Mesenchymal stem cell (in vitro differentiated cells and primary cell): ENCODE measurements at regions not wholly inside any gene's neighbourhood (a gene's known extent, or its start where the extent isn't known, plus 50 kb on each side); places are given as distances from the start of the nearest gene placed in this dataset.

ENCODE experiments used
- DNase-seq: peaks from one replicate; pipeline ENCODE4 v3.0.0-alpha.2; 2013
- H2AFZ ChIP-seq: one replicate; pipeline ENCODE4 v1.6.1; 2013; ENCODE audit warnings: low read depth, mild to moderate bottlenecking, control low read depth, inconsistent platforms, low read length, moderate library complexity
- H2AK5ac ChIP-seq: 2 replicates; pipeline ENCODE4 v1.6.1; 2013; ENCODE audit warnings: low read length, moderate library complexity, mild to moderate bottlenecking, inconsistent platforms; ENCODE audit not compliant: severe bottlenecking
- H2BK120ac ChIP-seq: one replicate; pipeline ENCODE4 v1.6.1; 2013; ENCODE audit warnings: low read depth, mild to moderate bottlenecking, inconsistent platforms, low read length, moderate library complexity
- H2BK12ac ChIP-seq, 2 experiments: one replicate each; pipeline ENCODE4 v1.6.1; 2013; ENCODE audit warnings: inconsistent platforms in 2 of 2, low read length in 2 of 2, mild to moderate bottlenecking in 2 of 2, moderate library complexity in 2 of 2, control low read depth in 1 of 2
- H2BK15ac ChIP-seq: one replicate; pipeline ENCODE4 v1.6.1; 2013; ENCODE audit warnings: mild to moderate bottlenecking, low read depth, inconsistent platforms; ENCODE audit not compliant: poor library complexity, severe bottlenecking
- H2BK5ac ChIP-seq: 2 replicates; pipeline ENCODE4 v1.6.1; 2013; ENCODE audit warnings: low read depth, mild to moderate bottlenecking, low read length, control low read depth, inconsistent platforms; ENCODE audit not compliant: poor library complexity, severe bottlenecking
- H3K14ac ChIP-seq, 2 experiments: one replicate each; pipeline ENCODE4 v1.6.1; 2013; ENCODE audit warnings: inconsistent platforms in 2 of 2, low read length in 2 of 2, control low read depth in 1 of 2, mild to moderate bottlenecking in 1 of 2, moderate library complexity in 1 of 2
- H3K18ac ChIP-seq, 2 experiments: one replicate each; pipeline ENCODE4 v1.6.1; 2013; ENCODE audit warnings: inconsistent platforms in 2 of 2, low read length in 2 of 2, control low read depth in 1 of 2, low read depth in 1 of 2, mild to moderate bottlenecking in 1 of 2
- H3K23ac ChIP-seq, 2 experiments: one replicate each; pipeline ENCODE4 v1.6.1; 2013; ENCODE audit warnings: inconsistent platforms in 2 of 2, low read length in 2 of 2, mild to moderate bottlenecking in 2 of 2, moderate library complexity in 2 of 2, control low read depth in 1 of 2
- H3K27ac ChIP-seq: 2 replicates; pipeline ENCODE4 v1.5.1; 2013; ENCODE audit warnings: mild to moderate bottlenecking, moderate library complexity, low read length, control low read depth, inconsistent platforms; ENCODE audit not compliant: poor library complexity, severe bottlenecking
- H3K27me3 ChIP-seq, 2 experiments: 2 replicates each; pipeline versions ENCODE4 v1.6.1 to v1.7.0; 2013; ENCODE audit warnings: low read length in 2 of 2, mild to moderate bottlenecking in 2 of 2, moderate library complexity in 2 of 2, control low read depth in 1 of 2, inconsistent platforms in 1 of 2; ENCODE audit not compliant: control insufficient read depth in 1 of 2, insufficient read depth in 1 of 2
- H3K36me3 ChIP-seq, 2 experiments: 2 replicates each; pipeline versions ENCODE4 v1.6.1 to v1.7.0; 2013; ENCODE audit warnings: low read length in 2 of 2, control low read depth in 1 of 2, inconsistent platforms in 1 of 2, low read depth in 1 of 2, mild to moderate bottlenecking in 1 of 2; ENCODE audit not compliant: insufficient read depth in 2 of 2, control insufficient read depth in 1 of 2
- H3K4ac ChIP-seq, 2 experiments: one replicate each; pipeline ENCODE4 v1.6.1; 2013; ENCODE audit warnings: inconsistent platforms in 2 of 2, low read length in 2 of 2, mild to moderate bottlenecking in 2 of 2, moderate library complexity in 2 of 2, control low read depth in 1 of 2, low read depth in 1 of 2
- H3K4me1 ChIP-seq: 2 replicates; pipeline ENCODE4 v1.6.1; 2013; ENCODE audit warnings: low read depth, low read length, control low read depth; ENCODE audit not compliant: control insufficient read depth, insufficient read depth
- H3K4me2 ChIP-seq: 2 replicates; pipeline ENCODE4 v1.6.1; 2013; ENCODE audit warnings: low read length, mild to moderate bottlenecking, inconsistent platforms; ENCODE audit not compliant: poor library complexity, severe bottlenecking
- H3K4me3 ChIP-seq, 2 experiments: 2 replicates each; pipeline versions ENCODE4 v1.5.1 to v1.7.0; 2013; ENCODE audit warnings: low read length in 2 of 2, mild to moderate bottlenecking in 2 of 2, control low read depth in 1 of 2, low read depth in 1 of 2; ENCODE audit not compliant: insufficient read depth in 1 of 2
- H3K79me1 ChIP-seq: replicated peaks from 2 replicates; pipeline ENCODE4 v1.6.1; 2013; ENCODE audit warnings: mild to moderate bottlenecking, control low read depth, low read length, inconsistent platforms; ENCODE audit not compliant: poor library complexity, severe bottlenecking
- H3K9ac ChIP-seq: 2 replicates; pipeline ENCODE4 v1.7.0; 2013; ENCODE audit warnings: mild to moderate bottlenecking, low read length, moderate library complexity
- H3K9me3 ChIP-seq: 2 replicates; pipeline ENCODE4 v1.7.0; 2013; ENCODE audit warnings: mild to moderate bottlenecking, low read length; ENCODE audit not compliant: control insufficient read depth
- H4K8ac ChIP-seq: one replicate; pipeline ENCODE4 v1.6.1; 2013; ENCODE audit warnings: inconsistent platforms, mild to moderate bottlenecking, low read length, moderate library complexity
- H4K91ac ChIP-seq: one replicate; pipeline ENCODE4 v1.6.1; 2013; ENCODE audit warnings: mild to moderate bottlenecking, low read length, inconsistent platforms
- WGBS: methylation state at CpG from one replicate; pipeline ENCODE4 v1.1.7; 2013; ENCODE audit warnings: mixed read lengths; 5-methylcytosine and 5-hydroxymethylcytosine counted together

DNA sequence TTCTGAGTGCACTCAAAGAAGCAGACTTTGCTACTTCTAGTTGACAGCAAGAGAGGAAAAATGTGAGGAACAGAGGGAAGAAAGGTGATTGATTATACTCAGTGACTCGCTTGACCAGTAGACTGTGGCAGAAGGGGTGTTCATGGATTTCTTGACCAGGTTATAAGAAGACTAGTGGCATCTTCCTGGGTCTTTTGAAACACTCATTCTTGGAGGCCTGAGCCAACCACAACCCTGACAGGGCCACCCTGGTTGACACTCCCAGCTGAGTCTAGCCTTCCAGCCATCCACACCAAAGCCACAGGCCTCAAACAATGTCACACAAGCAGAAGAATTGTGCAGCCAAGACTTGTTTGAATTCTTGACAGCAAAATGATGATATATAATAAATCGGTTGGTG lies 366.3 kb downstream of the SS18 start:
- no peaks in the 10 kb centered on the region for H3K9me3 ChIP-seq
- peaks cover 7% of the 10 kb centered on the region for H3K4me1 ChIP-seq
- H3K18ac ChIP-seq, result no peak overlapping the region
- H3K23ac ChIP-seq, result no peak overlapping the region
- no peak overlapping the region for H2AFZ ChIP-seq
- no peak for DNase-seq
- no peaks in the 10 kb centered on the region for H3K27me3 ChIP-seq
- H3K27ac ChIP-seq, result no peak overlapping the region
- H2AK5ac ChIP-seq, result no peak overlapping the region
- H2BK15ac ChIP-seq, result no peak overlapping the region
- no peak overlapping the region for H2BK5ac ChIP-seq
- H3K4ac ChIP-seq, result no peak overlapping the region
- 84% methylated on average over 2 of the region's 2 CpGs for WGBS
- no peak overlapping the region for H4K8ac ChIP-seq
- no peak overlapping the region for H3K14ac ChIP-seq
- H3K9ac ChIP-seq, result no peak overlapping the region
- H3K4me3 ChIP-seq, result no peak overlapping the region
- H3K79me1 ChIP-seq, result no peaks in the 10 kb centered on the region
- no peak overlapping the region for H3K4me2 ChIP-seq
- no peak overlapping the region for H2BK12ac ChIP-seq
- no peak overlapping the region for H2BK120ac ChIP-seq
- H4K91ac ChIP-seq, result no peak overlapping the region
- H3K36me3 ChIP-seq, result no peaks in the 10 kb centered on the region

DNA sequence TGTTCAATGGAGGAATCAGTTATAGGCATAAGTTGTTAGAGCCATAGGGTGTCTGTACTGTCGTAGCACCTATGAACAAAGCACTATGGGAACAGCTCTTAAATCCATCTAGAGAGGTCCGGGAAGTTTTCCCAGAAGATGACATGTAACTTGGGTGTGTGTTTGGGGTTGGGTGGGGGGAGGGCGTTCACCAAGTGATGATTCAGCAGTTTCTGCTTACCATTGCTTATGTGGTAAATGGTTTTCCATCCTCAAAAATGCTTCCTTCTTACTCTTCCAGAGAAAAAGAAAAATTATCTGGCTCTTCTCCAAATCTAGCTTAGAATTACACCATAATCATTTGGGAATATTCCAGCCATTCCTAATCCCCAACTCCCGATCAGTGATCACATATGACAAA lies 361.1 kb upstream of the ZNF521 start:
- Histone ChIP-seq H3K4me2 (no peak overlapping the region), H2BK5ac (no peak overlapping the region), H3K4me3 (no peak overlapping the region), H2AFZ (no peak overlapping the region), H2BK120ac (no peak overlapping the region), H3K4ac (no peak overlapping the region), H3K9ac (no peak overlapping the region), H3K4me1 (no peaks in the 10 kb centered on the region), H2BK15ac (no peak overlapping the region), H4K8ac (no peak overlapping the region), H2BK12ac (no peak overlapping the region), H4K91ac (no peak overlapping the region), H3K9me3 (peaks cover 16% of the 10 kb centered on the region), H3K14ac (no peak overlapping the region), H3K23ac (no peak overlapping the region), H3K18ac (no peak overlapping the region), H3K36me3 (no peaks in the 10 kb centered on the region), H3K27me3 (peaks cover 0 to 10% of the 10 kb centered on the region in 2 experiments), H3K27ac (no peak overlapping the region), H3K79me1 (no peaks in the 10 kb centered on the region), H2AK5ac (no peak overlapping the region)
- 89% methylated on average over 3 of the region's 4 CpGs for WGBS
- DNase-seq, result no peak

DNA sequence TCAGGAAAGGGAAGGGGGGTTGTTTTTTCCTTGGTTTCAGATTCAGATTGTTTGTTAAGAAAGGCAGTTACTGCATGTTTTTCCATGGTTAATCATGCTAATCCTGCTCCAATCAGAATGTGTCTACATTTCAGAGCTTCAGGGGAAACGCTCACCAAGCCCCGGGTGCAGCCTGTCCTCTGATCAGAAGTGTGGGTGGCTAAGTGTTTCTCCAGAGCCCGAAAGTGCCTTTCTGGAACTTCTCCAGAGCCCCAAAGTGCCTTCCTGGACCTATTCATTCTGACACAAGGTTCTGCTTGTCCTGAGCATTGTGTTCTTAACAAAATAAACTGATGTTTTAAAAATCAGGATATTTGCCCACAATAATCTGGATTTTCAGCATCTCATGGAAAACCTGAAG lies 359.0 kb upstream of the ZNF521 start:
- Histone ChIP-seq H3K4me3 (no peak overlapping the region), H3K4me2 (no peak overlapping the region), H3K27ac (no peak overlapping the region), H3K4ac (no peak overlapping the region), H3K9me3 (peaks cover 16% of the 10 kb centered on the region), H3K18ac (no peak overlapping the region), H2AFZ (no peak overlapping the region), H3K4me1 (no peaks in the 10 kb centered on the region), H4K8ac (no peak overlapping the region), H2BK120ac (no peak overlapping the region), H3K27me3 (peaks cover 0 to 10% of the 10 kb centered on the region in 2 experiments), H2BK15ac (no peak overlapping the region), H3K79me1 (no peaks in the 10 kb centered on the region), H2BK5ac (no peak overlapping the region), H2AK5ac (no peak overlapping the region), H3K36me3 (no peaks in the 10 kb centered on the region), H2BK12ac (no peak overlapping the region), H4K91ac (no peak overlapping the region), H3K9ac (no peak overlapping the region), H3K23ac (no peak overlapping the region), H3K14ac (no peak overlapping the region)
- 95% methylated on average over 3 of the region's 3 CpGs for WGBS
- DNase-seq, result no peak

DNA sequence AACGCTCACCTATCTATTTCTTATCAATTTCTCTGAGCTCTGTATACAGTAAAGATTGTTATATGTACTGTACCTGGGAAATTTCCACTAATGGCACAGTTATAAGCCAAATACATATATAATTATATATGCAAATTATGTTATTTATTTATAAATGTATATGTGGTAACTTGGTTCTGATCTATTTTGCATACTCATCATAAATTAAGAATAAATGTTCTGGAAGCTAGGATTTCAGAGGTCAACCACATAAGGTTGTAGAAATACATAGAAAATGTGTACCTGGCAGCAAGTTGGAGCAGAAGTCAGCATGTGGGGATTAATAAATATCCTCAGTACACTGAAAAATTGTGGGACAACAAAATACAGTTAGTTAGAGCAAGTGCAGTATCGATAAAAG lies 353.7 kb upstream of the ZNF521 start:
- no peak overlapping the region for H2BK120ac ChIP-seq
- WGBS, result no CpG with 5 or more reads among the region's 2 CpGs
- no peak overlapping the region for H2BK5ac ChIP-seq
- no peaks in the 10 kb centered on the region for H3K4me1 ChIP-seq
- H2AK5ac ChIP-seq, result no peak overlapping the region
- H3K14ac ChIP-seq, result no peak overlapping the region
- H3K9me3 ChIP-seq, result no peaks in the 10 kb centered on the region
- peaks cover 0 to 2% of the 10 kb centered on the region in 2 experiments for H3K27me3 ChIP-seq
- H2BK12ac ChIP-seq, result no peak overlapping the region
- H3K4me2 ChIP-seq, result no peak overlapping the region
- H3K23ac ChIP-seq, result no peak overlapping the region
- H3K27ac ChIP-seq, result no peak overlapping the region
- no peak overlapping the region for H3K4ac ChIP-seq
- no peak for DNase-seq
- H3K79me1 ChIP-seq, result no peaks in the 10 kb centered on the region
- H3K9ac ChIP-seq, result no peak overlapping the region
- H2BK15ac ChIP-seq, result no peak overlapping the region
- H3K4me3 ChIP-seq, result no peak overlapping the region
- H4K91ac ChIP-seq, result no peak overlapping the region
- H2AFZ ChIP-seq, result no peak overlapping the region
- no peaks in the 10 kb centered on the region for H3K36me3 ChIP-seq
- H4K8ac ChIP-seq, result no peak overlapping the region
- no peak overlapping the region for H3K18ac ChIP-seq
